EL (cell line): ENCODE measurements at regions not wholly inside any gene's neighbourhood (a gene's known extent, or its start where the extent isn't known, plus 50 kb on each side); places are given as distances from the start of the nearest gene placed in this dataset.
A peak's percentile ranks its signal among the peaks of the same experiment; 100 is the strongest.
"Not testable (repeated sequence)": the region's sequence is repeated elsewhere in the genome, so short reads cannot be mapped to it uniquely, and the experiment has no call there.

Source experiments
- DNase-seq: peaks from one replicate; pipeline ENCODE4 v3.0.0-alpha.2; 2016

- no peak for DNase-seq
Observed at GRCh38 chr10:78602201-78602932, 466.4 kb upstream of the ZMIZ1 start.

GRCh38 chr10:78604286-78604685 lies 464.5 kb upstream of the ZMIZ1 start:
- no peak for DNase-seq

GRCh38 chr10:78604721-78605120 lies 464.0 kb upstream of the ZMIZ1 start:
- DNase-seq = no peak

GRCh38 chr10:78605800-78606350 lies 462.9 kb upstream of the ZMIZ1 start:
- peak; percentile 29 for DNase-seq

- DNase-seq = not testable (repeated sequence)
Observed at GRCh38 chr10:78606766-78607165, 462.0 kb upstream of the ZMIZ1 start.

- no peak for DNase-seq
Observed at GRCh38 chr10:78609976-78610375, 458.8 kb upstream of the ZMIZ1 start.

- no peak for DNase-seq
Observed at GRCh38 chr10:78613132-78613531, 455.6 kb upstream of the ZMIZ1 start.

- no peak for DNase-seq
Observed at GRCh38 chr10:78614267-78614666, 454.5 kb upstream of the ZMIZ1 start.

- DNase-seq = no peak
Observed at GRCh38 chr10:78614744-78615143, 454.0 kb upstream of the ZMIZ1 start.

- no peak for DNase-seq
Observed at GRCh38 chr10:78616125-78616695, 452.6 kb upstream of the ZMIZ1 start.

GRCh38 chr10:78617115-78617514 lies 451.7 kb upstream of the ZMIZ1 start:
- no peak for DNase-seq

- DNase-seq = no peak
Observed at GRCh38 chr10:78617631-78618030, 451.1 kb upstream of the ZMIZ1 start.

- DNase-seq = no peak
Observed at GRCh38 chr10:78618050-78618449, 450.7 kb upstream of the ZMIZ1 start.

- DNase-seq = no peak
Observed at GRCh38 chr10:78619115-78619851, 449.5 kb upstream of the ZMIZ1 start.

GRCh38 chr10:78619896-78620295 lies 448.9 kb upstream of the ZMIZ1 start:
- no peak for DNase-seq

- DNase-seq = no peak
Observed at GRCh38 chr10:78620985-78621799, 447.6 kb upstream of the ZMIZ1 start.

- DNase-seq = peak; percentile 33
Observed at GRCh38 chr10:78623578-78624215, 445.1 kb upstream of the ZMIZ1 start.

GRCh38 chr10:78624791-78625190 lies 444.0 kb upstream of the ZMIZ1 start:
- DNase-seq = no peak

- DNase-seq = no peak
Observed at GRCh38 chr10:78626471-78626870, 442.3 kb upstream of the ZMIZ1 start.

GRCh38 chr10:78627254-78627795 lies 441.4 kb upstream of the ZMIZ1 start:
- no peak for DNase-seq

- DNase-seq = no peak
Observed at GRCh38 chr10:78628976-78629375, 439.8 kb upstream of the ZMIZ1 start.

GRCh38 chr10:78629773-78630172 lies 439.0 kb upstream of the ZMIZ1 start:
- DNase-seq = no peak
